PC-3 (cell line): ENCODE measurements at regions not wholly inside any gene's neighbourhood (a gene's known extent, or its start where the extent isn't known, plus 50 kb on each side); places are given as distances from the start of the nearest gene placed in this dataset.

Source experiments
- CTCF ChIP-seq: fragments of 300-600 bp; sonication (generic); conservative IDR thresholded peaks from 2 replicates; pipeline ENCODE4 v1.5.1; 2017; ENCODE audit warnings: antibody characterized with exemption, low read depth, mild to moderate bottlenecking, low read length
- EZH2 ChIP-seq: fragments of 300-600 bp; sonication (generic); IDR thresholded peaks from one replicate; pipeline ENCODE4 v1.6.1; 2017; ENCODE audit warnings: antibody characterized with exemption, mild to moderate bottlenecking, low read length; ENCODE audit not compliant: unreplicated experiment

GRCh38 chr3:1969281-1969680 lies 129.4 kb upstream of the CNTN4 start:
- TF ChIP-seq CTCF = no peak
- TF ChIP-seq EZH2 = no peak
